Hematopoietic multipotent progenitor cell treated with erythropoietin and hydrocortisone succinate and interleukin-3 and kit ligand, for 4 days (in vitro differentiated cells): ENCODE measurements at regions not wholly inside any gene's neighbourhood (a gene's known extent, or its start where the extent isn't known, plus 50 kb on each side); places are given as distances from the start of the nearest gene placed in this dataset.
A peak's percentile ranks its signal among the peaks of the same experiment; 100 is the strongest.
"Not testable (repeated sequence)": the region's sequence is repeated elsewhere in the genome, so short reads cannot be mapped to it uniquely, and the experiment has no call there.

ENCODE experiments used
- DNase-seq: peaks from one replicate; pipeline ENCODE4 v3.0.0-alpha.2; 2015

GRCh38 chr5:118603278-118603677 lies 385.1 kb downstream of the DTWD2 start:
- no peak for DNase-seq

- DNase-seq = no peak
These were observed 390.0 kb downstream of the DTWD2 start for GRCh38 chr5:118598311-118598710.

- DNase-seq = no peak
These were observed 390.8 kb downstream of the DTWD2 start for GRCh38 chr5:118597543-118597942.

- DNase-seq = no peak
These were observed 392.1 kb downstream of the DTWD2 start for GRCh38 chr5:118596255-118596654.

GRCh38 chr5:118593003-118593328 lies 395.4 kb downstream of the DTWD2 start:
- peak; percentile 31 for DNase-seq

- DNase-seq = no peak
These were observed 395.9 kb downstream of the DTWD2 start for GRCh38 chr5:118592229-118593002.

- no peak for DNase-seq
These were observed 397.5 kb downstream of the DTWD2 start for GRCh38 chr5:118590806-118591205.

GRCh38 chr5:118580949-118581348 lies 407.4 kb downstream of the DTWD2 start:
- DNase-seq = no peak

- DNase-seq = no peak
These were observed 410.3 kb downstream of the DTWD2 start for GRCh38 chr5:118578093-118578492.

GRCh38 chr5:118577621-118578020 lies 410.7 kb downstream of the DTWD2 start:
- DNase-seq = no peak

- not testable (repeated sequence) for DNase-seq
These were observed 418.1 kb downstream of the DTWD2 start for GRCh38 chr5:118570276-118570675.

GRCh38 chr5:118569596-118569995 lies 418.8 kb downstream of the DTWD2 start:
- DNase-seq = not testable (repeated sequence)

GRCh38 chr5:118565335-118565971 lies 422.9 kb downstream of the DTWD2 start:
- DNase-seq = no peak

- no peak for DNase-seq
These were observed 426.4 kb downstream of the DTWD2 start for GRCh38 chr5:118561971-118562370.

- DNase-seq = no peak
These were observed 427.1 kb downstream of the DTWD2 start for GRCh38 chr5:118561235-118561634.

GRCh38 chr5:118558871-118559270 lies 429.5 kb downstream of the DTWD2 start:
- no peak for DNase-seq

- DNase-seq = no peak
These were observed 431.1 kb downstream of the DTWD2 start for GRCh38 chr5:118557251-118557661.

- no peak for DNase-seq
These were observed 431.6 kb downstream of the DTWD2 start for GRCh38 chr5:118556792-118557191.

- DNase-seq = no peak
These were observed 432.6 kb downstream of the DTWD2 start for GRCh38 chr5:118555727-118556126.

GRCh38 chr5:118554981-118555380 lies 433.4 kb downstream of the DTWD2 start:
- no peak for DNase-seq

GRCh38 chr5:118554241-118554640 lies 434.1 kb downstream of the DTWD2 start:
- no peak for DNase-seq

GRCh38 chr5:118553662-118554061 lies 434.7 kb downstream of the DTWD2 start:
- DNase-seq = no peak

- no peak for DNase-seq
These were observed 435.5 kb downstream of the DTWD2 start for GRCh38 chr5:118552731-118553360.

GRCh38 chr5:118552146-118552545 lies 436.2 kb downstream of the DTWD2 start:
- no peak for DNase-seq
